K562 (cell line): ENCODE measurements at regions not wholly inside any gene's neighbourhood (a gene's known extent, or its start where the extent isn't known, plus 50 kb on each side); places are given as distances from the start of the nearest gene placed in this dataset.

Source experiments
- FOS ChIP-seq: IDR thresholded peaks from 3 replicates; pipeline ENCODE4 v1.6.1; 2011; ENCODE audit not compliant: insufficient read length; ENCODE audit errors: extremely low read depth
- FOXJ3 ChIP-seq: sonication (generic); formaldehyde crosslinking; IDR thresholded peaks from 2 replicates; pipeline ENCODE4 v1.4.0; 2020; ENCODE audit warnings: mild to moderate bottlenecking, missing genetic modification reagents
- HNRNPK ChIP-seq: fragments of 200-400 bp; formaldehyde crosslinking; IDR thresholded peaks from one replicate; pipeline ENCODE4 v1.6.1; 2018; ENCODE audit warnings: mild to moderate bottlenecking, low read depth, low read length; ENCODE audit not compliant: poor library complexity, severe bottlenecking
- NFXL1 ChIP-seq: fragments of 450-650 bp; formaldehyde crosslinking; IDR thresholded peaks from 2 replicates; pipeline ENCODE4 v1.4.0; 2021; ENCODE audit warnings: mild to moderate bottlenecking
- OTX1 ChIP-seq: fragments of 450-650 bp; formaldehyde crosslinking; IDR thresholded peaks from 2 replicates; pipeline ENCODE4 v1.4.0; 2022; ENCODE audit warnings: mild to moderate bottlenecking
- POLR2A ChIP-seq: fragments of 450-650 bp; conservative IDR thresholded peaks from 2 replicates; pipeline ENCODE4 v1.6.1; 2016
- POLR2AphosphoS5 ChIP-seq: IDR thresholded peaks from 2 replicates; pipeline ENCODE4 v1.6.1; 2011; ENCODE audit warnings: mild to moderate bottlenecking, low read depth, low read length, moderate library complexity; ENCODE audit not compliant: control insufficient read depth, insufficient read depth
- SIN3A ChIP-seq, 2 experiments: fragments of 150-350 bp in 1 of 2; IDR thresholded peaks; 2 replicates each; pipeline ENCODE4 v1.6.1; 2011 to 2016; ENCODE audit warnings: borderline replicate concordance in 2 of 2, low read depth in 2 of 2, low read length in 2 of 2, mild to moderate bottlenecking in 2 of 2, moderate library complexity in 2 of 2; ENCODE audit not compliant: control insufficient read depth in 1 of 2
- SP2 ChIP-seq: IDR thresholded peaks from 2 replicates; pipeline ENCODE4 v1.6.1; 2011; ENCODE audit warnings: mild to moderate bottlenecking, low read depth, low read length, moderate library complexity; ENCODE audit not compliant: poor library complexity, severe bottlenecking; ENCODE audit errors: extremely low read depth
- YY1 ChIP-seq, 3 experiments: IDR thresholded peaks; 2 replicates each; pipeline ENCODE4 v1.6.1; 2011; ENCODE audit warnings: low read length in 2 of 3, mild to moderate bottlenecking in 2 of 3, moderate library complexity in 2 of 3, borderline replicate concordance in 1 of 3, control low read depth in 1 of 3, low read depth in 1 of 3; ENCODE audit not compliant: insufficient read depth in 3 of 3, insufficient replicate concordance in 2 of 3, control insufficient read depth in 1 of 3, insufficient read length in 1 of 3; ENCODE audit errors: extremely low read depth in 1 of 3
- ZNF253 ChIP-seq: fragments of 250-450 bp; sonication (Bioruptor Pico); conservative IDR thresholded peaks from 2 replicates; pipeline ENCODE4 v1.6.1; 2021; ENCODE audit warnings: mild to moderate bottlenecking
- ZZZ3 ChIP-seq: fragments of 450-650 bp; IDR thresholded peaks from 2 replicates; pipeline ENCODE4 v1.6.1; 2016; ENCODE audit warnings: antibody characterized with exemption, mild to moderate bottlenecking, moderate library complexity
- TF ChIP-seq, protein P1 (sequence below), 2 experiments: IDR thresholded peaks; 2 replicates each; pipeline ENCODE4 v1.6.1; 2011; ENCODE audit warnings: borderline replicate concordance in 1 of 2, control low read depth in 1 of 2, low read depth in 1 of 2, low read length in 1 of 2, mild to moderate bottlenecking in 1 of 2, mixed read lengths in 1 of 2, moderate library complexity in 1 of 2; ENCODE audit not compliant: insufficient read depth in 1 of 2, insufficient read length in 1 of 2, poor library complexity in 1 of 2, severe bottlenecking in 1 of 2; ENCODE audit errors: extremely low read depth in 1 of 2

DNA sequence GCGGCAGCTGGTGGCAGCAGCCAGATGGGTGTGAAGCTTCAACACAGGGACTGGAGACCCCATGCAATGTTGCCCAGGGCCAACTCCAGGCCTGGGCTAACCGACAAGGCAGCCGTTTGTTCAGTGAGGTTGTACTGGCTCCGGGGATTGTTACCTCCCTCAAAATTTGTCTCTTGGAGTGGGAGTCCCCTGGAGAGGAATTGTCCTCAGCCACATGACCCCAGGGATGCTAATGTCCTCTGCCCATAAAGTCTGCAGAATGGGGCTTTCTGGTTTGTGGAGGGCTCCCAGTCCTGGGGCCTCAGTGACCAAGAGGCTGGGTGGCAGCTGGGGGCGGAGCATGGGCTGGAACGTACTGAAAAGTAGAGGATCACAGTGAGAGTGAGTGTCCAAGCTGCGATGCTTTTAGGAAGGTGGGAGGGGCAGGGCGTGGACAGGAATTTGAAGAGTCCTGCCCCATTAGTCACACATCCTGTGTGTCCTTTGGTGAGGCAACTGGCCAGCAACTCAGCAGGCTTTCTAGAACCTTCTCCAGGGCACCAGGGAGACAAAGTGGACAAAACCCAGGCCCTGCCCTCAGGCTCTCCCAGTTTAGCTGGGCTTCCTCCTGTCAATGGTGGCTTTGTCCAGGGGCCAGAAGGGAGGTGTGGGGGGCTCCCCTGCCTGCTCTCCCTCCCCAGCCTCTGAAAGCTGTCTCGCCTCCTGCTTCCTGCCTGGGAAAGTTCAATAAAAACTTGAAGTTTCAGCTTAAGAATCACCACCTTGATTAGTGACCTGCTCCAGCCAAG lies 114.0 kb downstream of the NSG2 start:
- no peak for TF ChIP-seq YY1 (IDR thresholded peaks at IDR 0.05; ENCODE audit: borderline replicate concordance in 1 of 3, control insufficient read depth in 1 of 3, extremely low read depth in 1 of 3, insufficient read depth in 3 of 3, insufficient read length in 1 of 3, insufficient replicate concordance in 2 of 3, low read depth in 1 of 3, low read length in 2 of 3)
- TF ChIP-seq NFXL1 (CRISPR knock-in tag): no peak
- TF ChIP-seq ZNF253 (CRISPR knock-in tag): no peak
- TF ChIP-seq ZZZ3: no peak
- TF ChIP-seq POLR2AphosphoS5: no peak
- no peak for TF ChIP-seq POLR2A
- TF ChIP-seq HNRNPK: no peak
- no peak for TF ChIP-seq FOS
- TF ChIP-seq OTX1: no peak
- no peak for TF ChIP-seq FOXJ3
- TF ChIP-seq, protein P1, sequence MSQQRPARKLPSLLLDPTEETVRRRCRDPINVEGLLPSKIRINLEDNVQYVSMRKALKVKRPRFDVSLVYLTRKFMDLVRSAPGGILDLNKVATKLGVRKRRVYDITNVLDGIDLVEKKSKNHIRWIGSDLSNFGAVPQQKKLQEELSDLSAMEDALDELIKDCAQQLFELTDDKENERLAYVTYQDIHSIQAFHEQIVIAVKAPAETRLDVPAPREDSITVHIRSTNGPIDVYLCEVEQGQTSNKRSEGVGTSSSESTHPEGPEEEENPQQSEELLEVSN (IDR thresholded peaks at IDR 0.05; ENCODE audit: borderline replicate concordance in 1 of 2, extremely low read depth in 1 of 2, insufficient read depth in 1 of 2, insufficient read length in 1 of 2, low read depth in 1 of 2, low read length in 1 of 2, poor library complexity in 1 of 2, severe bottlenecking in 1 of 2): no peak
- TF ChIP-seq SIN3A (IDR thresholded peaks at IDR 0.05; ENCODE audit: borderline replicate concordance in 2 of 2, control insufficient read depth in 1 of 2, low read depth in 2 of 2, low read length in 2 of 2): no peak
- no peak for TF ChIP-seq SP2
